H1 (cell line): ENCODE measurements at regions not wholly inside any gene's neighbourhood (a gene's known extent, or its start where the extent isn't known, plus 50 kb on each side); places are given as distances from the start of the nearest gene placed in this dataset.

Source experiments
- CTCF ChIA-PET: fragments of 300-600 bp; sonication (Branson Sonifier 250); formaldehyde crosslinking; loops from one replicate; lab custom pipeline; 2021; ENCODE audit not compliant: partially characterized antibody; lab: Charles Lee
- POLR2A ChIA-PET: fragments of 300-600 bp; sonication (Branson Sonifier 250); formaldehyde crosslinking; loops from one replicate; lab custom pipeline; 2021; ENCODE audit warnings: inconsistent platforms; ENCODE audit not compliant: partially characterized antibody; lab: Charles Lee
- DNase-seq, 2 experiments: peaks; one replicate each; pipeline versions ENCODE4 v3.0.0 to v3.0.0-alpha.2; 2010 to 2022; ENCODE audit warnings: low spot score in 2 of 2, low read depth in 1 of 2, mixed read lengths in 1 of 2
- FAIRE-seq: peaks from 2 replicates; lab custom pipeline; 2011; peaks lifted over from hg19 to GRCh38; lab: Jason Lieb, UNC
- H2AFZ ChIP-seq: 2 replicates; pipeline ENCODE4 v1.8.1; 2012; ENCODE audit warnings: low read length, inconsistent platforms
- H2AK5ac ChIP-seq: 2 replicates; pipeline ENCODE4 v1.6.1; 2013; ENCODE audit warnings: low read depth, low read length
- H2BK120ac ChIP-seq: replicated peaks from 2 replicates; pipeline ENCODE3; 2013; ENCODE audit warnings: low read depth, low read length, inconsistent platforms
- H2BK12ac ChIP-seq: 2 replicates; pipeline ENCODE4 v1.6.1; 2013; ENCODE audit warnings: low read depth, low read length
- H2BK15ac ChIP-seq: 2 replicates; pipeline ENCODE4 v1.6.1; 2013; ENCODE audit warnings: low read length
- H2BK20ac ChIP-seq: 2 replicates; pipeline ENCODE4 v1.6.1; 2013; ENCODE audit warnings: low read length
- H2BK5ac ChIP-seq: 2 replicates; pipeline ENCODE4 v1.6.1; 2013; ENCODE audit warnings: low read depth, low read length
- H3K14ac ChIP-seq: 2 replicates; pipeline ENCODE4 v1.6.1; 2013; ENCODE audit warnings: inconsistent platforms; ENCODE audit not compliant: insufficient read length
- H3K18ac ChIP-seq: 2 replicates; pipeline ENCODE4 v1.6.1; 2013; ENCODE audit warnings: low read length; ENCODE audit errors: extremely low read depth
- H3K23ac ChIP-seq: 2 replicates; pipeline ENCODE4 v1.6.1; 2013; ENCODE audit warnings: inconsistent platforms; ENCODE audit not compliant: insufficient read length
- H3K23me2 ChIP-seq: 2 replicates; pipeline ENCODE4 v1.6.1; 2013; ENCODE audit warnings: low read depth, low read length
- H3K27ac ChIP-seq: 2 replicates; pipeline ENCODE4 v1.6.1; 2011; ENCODE audit warnings: low read depth, low read length, inconsistent platforms
- H3K27me3 ChIP-seq, 4 experiments: replicated peaks in 1 of 4; 1 replicate in 1 of 4; 2 replicates in 3 of 4; pipeline versions ENCODE4 v1.6.1 to v1.8.1; 2011 to 2013; ENCODE audit warnings: low read length in 3 of 4, mild to moderate bottlenecking in 3 of 4, inconsistent platforms in 2 of 4, mixed read lengths in 2 of 4, moderate library complexity in 1 of 4; ENCODE audit not compliant: control insufficient read depth in 3 of 4, insufficient read depth in 3 of 4; ENCODE audit errors: extremely low read depth in 1 of 4
- H3K36me3 ChIP-seq, 4 experiments: 2 replicates each; pipeline versions ENCODE4 v1.6.1 to v1.8.1; 2011 to 2013; ENCODE audit warnings: mild to moderate bottlenecking in 4 of 4, low read length in 3 of 4, moderate library complexity in 2 of 4, control low read depth in 1 of 4, inconsistent platforms in 1 of 4; ENCODE audit not compliant: insufficient read depth in 4 of 4, control insufficient read depth in 2 of 4
- H3K4ac ChIP-seq: replicated peaks from 2 replicates; pipeline ENCODE3; 2013; ENCODE audit warnings: low read length, low read depth, mixed read lengths, inconsistent platforms; ENCODE audit not compliant: insufficient read length
- H3K4me1 ChIP-seq, 4 experiments: replicated peaks in 1 of 4; 1 replicate in 1 of 4; 2 replicates in 3 of 4; pipeline versions ENCODE4 v1.6.1 to v1.8.1; 2011 to 2013; ENCODE audit warnings: low read length in 3 of 4, inconsistent platforms in 2 of 4, mixed read lengths in 1 of 4; ENCODE audit not compliant: insufficient read depth in 4 of 4, control insufficient read depth in 3 of 4
- H3K4me2 ChIP-seq, 2 experiments: 2 replicates each; pipeline versions ENCODE4 v1.6.1 to v1.8.1; 2011 to 2013; ENCODE audit warnings: low read depth in 2 of 2, low read length in 2 of 2, control low read depth in 1 of 2, inconsistent platforms in 1 of 2, mild to moderate bottlenecking in 1 of 2; ENCODE audit not compliant: insufficient read depth in 1 of 2
- H3K4me3 ChIP-seq, 4 experiments: fragments of 200-600, 300-600 bp in 1 of 4; sonication (generic), shearing (Covaris generic), sonication (Bioruptor Twin) in 1 of 4; 2 replicates each; pipeline versions ENCODE4 v1.5.1 to v1.8.1; 2011 to 2016; ENCODE audit warnings: low read length in 4 of 4, low read depth in 3 of 4, control low read depth in 2 of 4, inconsistent platforms in 2 of 4, mild to moderate bottlenecking in 2 of 4, mixed read lengths in 1 of 4, moderate library complexity in 1 of 4; ENCODE audit not compliant: insufficient read depth in 2 of 4; ENCODE audit errors: extremely low read depth in 1 of 4
- H3K56ac ChIP-seq: replicated peaks from 2 replicates; pipeline ENCODE3; 2013; ENCODE audit warnings: low read depth, mild to moderate bottlenecking, mixed read lengths, low read length, inconsistent platforms; ENCODE audit not compliant: insufficient read length
- H3K79me1 ChIP-seq: 2 replicates; pipeline ENCODE4 v1.6.1; 2013; ENCODE audit warnings: low read depth, low read length, control low read depth
- H3K79me2 ChIP-seq, 2 experiments: 2 replicates each; pipeline versions ENCODE4 v1.6.1 to v1.8.1; 2012 to 2013; ENCODE audit warnings: low read length in 2 of 2, mild to moderate bottlenecking in 2 of 2, inconsistent platforms in 1 of 2; ENCODE audit not compliant: insufficient read depth in 2 of 2, control insufficient read depth in 1 of 2
- H3K9ac ChIP-seq, 4 experiments: replicated peaks in 1 of 4; 1 replicate in 1 of 4; 2 replicates in 3 of 4; pipeline versions ENCODE4 v1.6.1 to v1.8.1; 2011 to 2013; ENCODE audit warnings: low read depth in 3 of 4, low read length in 3 of 4, control low read depth in 2 of 4, mild to moderate bottlenecking in 2 of 4, moderate library complexity in 2 of 4, inconsistent platforms in 1 of 4; ENCODE audit errors: extremely low read depth in 1 of 4
- H3K9me3 ChIP-seq, 2 experiments: 2 replicates each; pipeline versions ENCODE4 v1.6.1 to v1.8.1; 2012 to 2013; ENCODE audit warnings: mild to moderate bottlenecking in 2 of 2, moderate library complexity in 2 of 2, control low read depth in 1 of 2, inconsistent platforms in 1 of 2, low read depth in 1 of 2, low read length in 1 of 2, mixed read lengths in 1 of 2; ENCODE audit not compliant: insufficient read depth in 2 of 2
- H4K20me1 ChIP-seq, 2 experiments: replicated peaks in 1 of 2; 2 replicates each; pipeline versions ENCODE3 to v1.8.1; 2011 to 2013; ENCODE audit warnings: inconsistent platforms in 2 of 2, low read length in 2 of 2, mild to moderate bottlenecking in 1 of 2; ENCODE audit not compliant: insufficient read depth in 2 of 2, control insufficient read depth in 1 of 2
- H4K5ac ChIP-seq: 2 replicates; pipeline ENCODE4 v1.6.1; 2013; ENCODE audit warnings: low read length, low read depth, mixed read lengths, inconsistent platforms; ENCODE audit not compliant: insufficient read length
- H4K8ac ChIP-seq: 2 replicates; pipeline ENCODE4 v1.8.0; 2013; ENCODE audit warnings: mild to moderate bottlenecking, moderate library complexity, low read length, inconsistent platforms; ENCODE audit not compliant: insufficient read depth; ENCODE audit errors: extremely low read depth
- H4K91ac ChIP-seq: replicated peaks from 2 replicates; pipeline ENCODE3; 2013; ENCODE audit warnings: low read length, mixed read lengths, inconsistent platforms; ENCODE audit not compliant: insufficient read length
- EGR1 ChIP-seq: IDR thresholded peaks from 2 replicates; pipeline ENCODE4 v1.6.1; 2011; ENCODE audit warnings: low read depth, low read length, borderline replicate concordance
- WGBS, 2 experiments: shearing (Covaris generic) in 1 of 2; methylation state at CpG; one replicate each; pipeline versions ENCODE4 v1.1.6 to v1.1.7; 2013 to 2015; ENCODE audit warnings: low lambda C conversion rate in 2 of 2, mixed read lengths in 2 of 2, inconsistent platforms in 1 of 2, low coverage in 1 of 2, missing lambda C conversion rate in 1 of 2; ENCODE audit not compliant: insufficient replicate concordance in 2 of 2, insufficient coverage in 1 of 2, insufficient read length in 1 of 2; ENCODE audit errors: extremely low coverage in 1 of 2, missing lambda C conversion rate in 1 of 2; 5-methylcytosine and 5-hydroxymethylcytosine counted together
- TF ChIP-seq, protein P1 (sequence below): IDR thresholded peaks from 2 replicates; pipeline ENCODE4 v1.6.1; 2011; ENCODE audit warnings: low read depth, mild to moderate bottlenecking, low read length; ENCODE audit not compliant: insufficient read depth

DNA sequence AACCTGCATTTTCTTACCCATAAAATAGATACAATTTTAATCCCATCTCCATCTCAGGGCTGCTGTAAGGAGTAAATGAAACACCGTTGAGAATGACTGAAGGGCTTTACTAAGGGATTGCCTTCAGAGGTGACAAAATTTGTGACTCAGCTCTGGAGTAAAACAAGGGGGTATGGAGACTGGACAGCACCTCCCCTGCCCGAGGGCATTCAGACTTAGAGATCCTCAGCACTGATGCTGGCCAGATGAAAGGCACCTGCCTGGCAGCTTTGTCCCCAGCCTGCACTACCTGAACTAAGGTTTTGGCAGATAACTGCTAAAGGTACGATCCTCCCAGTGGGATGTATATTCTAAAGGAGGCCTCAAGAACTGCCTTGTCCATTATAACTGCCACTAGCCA lies 84.7 kb upstream of the CALM2 start:
- whole genome bisulfite sequencing, 2 experiments = 86% methylated on average over 3 of the region's 3 CpGs; no CpG with 5 or more reads in 1 of the 2 experiments
- FAIRE-seq = no peak
- CTCF ChIA-PET = interaction anchor here (1.1 to 6.0 kb wide), 7 partner anchors 11 to 77 kb away, joined by 3 to 34 read pairs (median 4); no protein-coding TSS in a partner anchor

More for the DNA sequence above, 84.7 kb upstream of the CALM2 start:
- Histone ChIP-seq H3K36me3 (no peaks in the 10 kb centered on the region), H3K4me2 (no peak overlapping the region), H3K79me2 (no peaks in the 10 kb centered on the region), H2BK15ac (no peak overlapping the region), H4K5ac (no peak overlapping the region), H3K56ac (no peak overlapping the region), H2BK12ac (no peak overlapping the region), H3K9me3 (no peaks in the 10 kb centered on the region), H4K91ac (no peak overlapping the region), H2AK5ac (no peak overlapping the region), H4K8ac (no peak overlapping the region), H2BK20ac (no peak overlapping the region), H2BK120ac (no peak overlapping the region), H3K4me3 (no peak overlapping the region), H3K79me1 (no peaks in the 10 kb centered on the region), H3K9ac (no peak overlapping the region), H2BK5ac (no peak overlapping the region; the same call in 1 of the 2 replicates), H3K23ac (no peak overlapping the region), H3K27me3 (no peaks in the 10 kb centered on the region), H3K18ac (no peak overlapping the region), H3K14ac (no peak overlapping the region), H2AFZ (no peak overlapping the region), H3K27ac (no peak overlapping the region), H4K20me1 (no peaks in the 10 kb centered on the region), H3K4me1 (peaks cover 13 to 22% (median 17%) of the 10 kb centered on the region in 4 experiments), H3K4ac (no peak overlapping the region), H3K23me2 (no peaks in the 10 kb centered on the region; the same call in 1 of the 2 replicates)
- DNase-seq = no peak
- POLR2A ChIA-PET = interaction anchor here (1.0 to 1.1 kb wide), 2 partner anchors 22 to 96 kb away, joined by 3 read pairs; no protein-coding TSS in a partner anchor
- TF ChIP-seq EGR1 = no peak
- TF ChIP-seq, protein P1, sequence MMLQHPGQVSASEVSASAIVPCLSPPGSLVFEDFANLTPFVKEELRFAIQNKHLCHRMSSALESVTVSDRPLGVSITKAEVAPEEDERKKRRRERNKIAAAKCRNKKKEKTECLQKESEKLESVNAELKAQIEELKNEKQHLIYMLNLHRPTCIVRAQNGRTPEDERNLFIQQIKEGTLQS = no peak
